Sigmoid colon (tissue), 4 donors: ENCODE measurements at regions not wholly inside any gene's neighbourhood (a gene's known extent, or its start where the extent isn't known, plus 50 kb on each side); places are given as distances from the start of the nearest gene placed in this dataset.

ENCODE experiments used
- EP300 ChIP-seq, 4 donors: sonication (generic); formaldehyde crosslinking; IDR thresholded peaks; one replicate each; pipeline ENCODE4 v1.6.1; 2017; ENCODE audit warnings: antibody characterized with exemption in 4 of 4
- POLR2A ChIP-seq, 2 donors: fragments of 450-650 bp; IDR thresholded peaks; one replicate each; pipeline ENCODE4 v1.6.1; 2016; ENCODE audit warnings: antibody characterized with exemption in 2 of 2, mild to moderate bottlenecking in 2 of 2, moderate library complexity in 2 of 2
- POLR2AphosphoS5 ChIP-seq, 4 donors: sonication (generic); formaldehyde crosslinking; IDR thresholded peaks; one replicate each; pipeline ENCODE4 v1.6.1; 2017; ENCODE audit warnings: antibody characterized with exemption in 4 of 4
- TF ChIP-seq, protein P1 (sequence below), 4 experiments: fragments of 450-650 bp in 3 of 4; fragments of 200-600 bp in 1 of 4; IDR thresholded peaks; one replicate each; pipeline ENCODE4 v1.5.1; 2016 to 2019; ENCODE audit warnings: antibody characterized with exemption in 4 of 4, mild to moderate bottlenecking in 3 of 4, moderate library complexity in 2 of 4

DNA sequence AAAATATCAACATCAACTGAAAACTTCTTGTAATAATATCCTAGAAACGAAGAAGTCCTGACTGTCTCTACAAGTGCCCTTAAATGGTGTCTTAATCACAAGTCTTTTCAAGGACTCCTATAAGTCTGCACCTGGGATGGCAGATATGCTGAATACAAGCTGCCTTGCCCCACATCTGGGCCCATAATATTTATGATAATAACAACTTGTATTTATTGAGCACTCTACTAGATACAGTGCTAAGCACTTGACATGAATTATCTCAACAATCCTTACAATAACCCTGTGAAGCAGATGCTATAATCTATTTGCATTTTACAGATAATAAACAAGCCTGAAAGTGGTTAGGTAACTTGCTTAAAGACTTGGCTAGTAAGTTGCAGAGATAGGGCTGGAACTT lies 78.0 kb upstream of the ZNF648 start:
- TF ChIP-seq, protein P1, sequence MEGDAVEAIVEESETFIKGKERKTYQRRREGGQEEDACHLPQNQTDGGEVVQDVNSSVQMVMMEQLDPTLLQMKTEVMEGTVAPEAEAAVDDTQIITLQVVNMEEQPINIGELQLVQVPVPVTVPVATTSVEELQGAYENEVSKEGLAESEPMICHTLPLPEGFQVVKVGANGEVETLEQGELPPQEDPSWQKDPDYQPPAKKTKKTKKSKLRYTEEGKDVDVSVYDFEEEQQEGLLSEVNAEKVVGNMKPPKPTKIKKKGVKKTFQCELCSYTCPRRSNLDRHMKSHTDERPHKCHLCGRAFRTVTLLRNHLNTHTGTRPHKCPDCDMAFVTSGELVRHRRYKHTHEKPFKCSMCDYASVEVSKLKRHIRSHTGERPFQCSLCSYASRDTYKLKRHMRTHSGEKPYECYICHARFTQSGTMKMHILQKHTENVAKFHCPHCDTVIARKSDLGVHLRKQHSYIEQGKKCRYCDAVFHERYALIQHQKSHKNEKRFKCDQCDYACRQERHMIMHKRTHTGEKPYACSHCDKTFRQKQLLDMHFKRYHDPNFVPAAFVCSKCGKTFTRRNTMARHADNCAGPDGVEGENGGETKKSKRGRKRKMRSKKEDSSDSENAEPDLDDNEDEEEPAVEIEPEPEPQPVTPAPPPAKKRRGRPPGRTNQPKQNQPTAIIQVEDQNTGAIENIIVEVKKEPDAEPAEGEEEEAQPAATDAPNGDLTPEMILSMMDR (IDR thresholded peaks at IDR 0.05): no peak
- no peak for TF ChIP-seq POLR2AphosphoS5 (IDR thresholded peaks at IDR 0.05)
- TF ChIP-seq POLR2A (IDR thresholded peaks at IDR 0.05): no peak
- no peak for TF ChIP-seq EP300 (IDR thresholded peaks at IDR 0.05)
